ENCODE measurements at regions not wholly inside any gene's neighbourhood (a gene's known extent, or its start where the extent isn't known, plus 50 kb on each side); places are given as distances from the start of the nearest gene placed in this dataset.

- H4K5ac ChIP-seq (ENCODE audit: insufficient read length, low read depth, low read length), result no peak overlapping the region
- H2BK120ac ChIP-seq (ENCODE audit: low read depth, low read length, poor library complexity, severe bottlenecking), result no peak overlapping the region
- H3K27ac Mint-ChIP-seq, result no peak overlapping the region
- peaks cover 0 to 3% of the 10 kb centered on the region in 2 experiments; a peak in 1 of 4 replicates for H3K4me1 Mint-ChIP-seq
- no peak overlapping the region for H3K4ac ChIP-seq (ENCODE audit: low read depth, low read length)
- H3K27ac ChIP-seq (ENCODE audit: insufficient read length, low read depth, low read length), result no peak overlapping the region
- H3T11ph ChIP-seq (ENCODE audit: low read length), result no peak overlapping the region
- no peak overlapping the region for H3K9ac ChIP-seq (ENCODE audit: extremely low read depth, insufficient read length, low read length)
- no peaks in the 10 kb centered on the region for H3K4me1 ChIP-seq (ENCODE audit: insufficient read depth, low read length)
- no peaks in the 10 kb centered on the region for H3K23me2 ChIP-seq (ENCODE audit: insufficient read length, low read depth, low read length, poor library complexity, severe bottlenecking)
- H2BK12ac ChIP-seq (ENCODE audit: insufficient read length, low read depth, low read length), result no peak overlapping the region
- no peak overlapping the region for H2BK15ac ChIP-seq (ENCODE audit: low read depth, low read length)
- no peaks in the 10 kb centered on the region for H3K27me3 Mint-ChIP-seq (ENCODE audit: low read depth)
- H2BK20ac ChIP-seq (ENCODE audit: low read depth, low read length, poor library complexity, severe bottlenecking), result no peak overlapping the region
- DNase-seq, result no peak
- H2AK5ac ChIP-seq (ENCODE audit: insufficient read length, low read length), result no peak overlapping the region
- no CpG with 5 or more reads among the region's 5 CpGs for WGBS (ENCODE audit: extremely low coverage, insufficient read length, low lambda C conversion rate)
- H3K27me3 ChIP-seq (ENCODE audit: insufficient read depth, low read length), result no peaks in the 10 kb centered on the region
- no peak overlapping the region for H3K18ac ChIP-seq (ENCODE audit: insufficient read length, low read depth, low read length)
- no peak overlapping the region for H3K4me3 Mint-ChIP-seq
- no peaks in the 10 kb centered on the region for H4K20me1 ChIP-seq (ENCODE audit: control insufficient read depth, insufficient read depth, insufficient read length)
- no peaks in the 10 kb centered on the region for H3K36me3 Mint-ChIP-seq (ENCODE audit: insufficient read depth in 1 of 3, low read depth in 3 of 3)
- H3K23ac ChIP-seq (ENCODE audit: insufficient read length, low read depth, low read length), result no peak overlapping the region
- H3K9me3 ChIP-seq (ENCODE audit: control insufficient read depth, low read depth, low read length), result no peaks in the 10 kb centered on the region
- no peak overlapping the region for H2BK5ac ChIP-seq (ENCODE audit: insufficient read length, low read length)
- H2AFZ ChIP-seq (ENCODE audit: low read length), result no peak overlapping the region
- no peaks in the 10 kb centered on the region for H3K9me3 Mint-ChIP-seq
- no peak overlapping the region for H3K14ac ChIP-seq (ENCODE audit: insufficient read depth, low read length)
- H3K56ac ChIP-seq (ENCODE audit: insufficient read length, low read depth, low read length), result no peak overlapping the region
- no peak overlapping the region for H4K91ac ChIP-seq (ENCODE audit: insufficient read length, low read depth, low read length)
- no peak overlapping the region for H3K4me2 ChIP-seq (ENCODE audit: insufficient read depth, insufficient read length, low read length)
- H3K79me2 ChIP-seq (ENCODE audit: insufficient read depth, low read length), result no peaks in the 10 kb centered on the region
- no peaks in the 10 kb centered on the region for H3K79me1 ChIP-seq (ENCODE audit: insufficient read depth, low read depth, low read length, poor library complexity, severe bottlenecking)
- H4K8ac ChIP-seq (replicated peaks; ENCODE audit: insufficient read length, low read depth, low read length), result no peak overlapping the region
- TF ChIP-seq, protein P1, sequence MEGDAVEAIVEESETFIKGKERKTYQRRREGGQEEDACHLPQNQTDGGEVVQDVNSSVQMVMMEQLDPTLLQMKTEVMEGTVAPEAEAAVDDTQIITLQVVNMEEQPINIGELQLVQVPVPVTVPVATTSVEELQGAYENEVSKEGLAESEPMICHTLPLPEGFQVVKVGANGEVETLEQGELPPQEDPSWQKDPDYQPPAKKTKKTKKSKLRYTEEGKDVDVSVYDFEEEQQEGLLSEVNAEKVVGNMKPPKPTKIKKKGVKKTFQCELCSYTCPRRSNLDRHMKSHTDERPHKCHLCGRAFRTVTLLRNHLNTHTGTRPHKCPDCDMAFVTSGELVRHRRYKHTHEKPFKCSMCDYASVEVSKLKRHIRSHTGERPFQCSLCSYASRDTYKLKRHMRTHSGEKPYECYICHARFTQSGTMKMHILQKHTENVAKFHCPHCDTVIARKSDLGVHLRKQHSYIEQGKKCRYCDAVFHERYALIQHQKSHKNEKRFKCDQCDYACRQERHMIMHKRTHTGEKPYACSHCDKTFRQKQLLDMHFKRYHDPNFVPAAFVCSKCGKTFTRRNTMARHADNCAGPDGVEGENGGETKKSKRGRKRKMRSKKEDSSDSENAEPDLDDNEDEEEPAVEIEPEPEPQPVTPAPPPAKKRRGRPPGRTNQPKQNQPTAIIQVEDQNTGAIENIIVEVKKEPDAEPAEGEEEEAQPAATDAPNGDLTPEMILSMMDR (conservative IDR thresholded peaks at IDR 0.05), result no peak
Observed at GRCh38 chr2:147663153-147663961, 181.5 kb upstream of the ACVR2A start.
